ENCODE measurements at regions not wholly inside any gene's neighbourhood (a gene's known extent, or its start where the extent isn't known, plus 50 kb on each side); places are given as distances from the start of the nearest gene placed in this dataset.

- no peak for TF ChIP-seq POLR2AphosphoS5 (IDR thresholded peaks at IDR 0.05)
- no peak for TF ChIP-seq EP300 (IDR thresholded peaks at IDR 0.05)
- TF ChIP-seq CTCF (IDR thresholded peaks at IDR 0.05), result no peak
These were observed 1211.2 kb upstream of the SORCS1 start for GRCh38 chr10:108375691-108376090.
